ENCODE measurements at regions not wholly inside any gene's neighbourhood (a gene's known extent, or its start where the extent isn't known, plus 50 kb on each side); places are given as distances from the start of the nearest gene placed in this dataset.

- TF ChIP-seq CTCF (IDR thresholded peaks at IDR 0.05) (no peak), POLR2AphosphoS5 (IDR thresholded peaks at IDR 0.05) (no peak), POLR2A (IDR thresholded peaks at IDR 0.05) (no peak), EP300 (IDR thresholded peaks at IDR 0.05) (no peak)
Measured at GRCh38 chr12:60266381-60266852, 670.6 kb downstream of the SLC16A7 start.

Data from sigmoid colon (tissue), 4 donors.